Loucy (cell line): ENCODE measurements at regions not wholly inside any gene's neighbourhood (a gene's known extent, or its start where the extent isn't known, plus 50 kb on each side); places are given as distances from the start of the nearest gene placed in this dataset.
A peak's percentile ranks its signal among the peaks of the same experiment; 100 is the strongest.
"Not testable (repeated sequence)": the region's sequence is repeated elsewhere in the genome, so short reads cannot be mapped to it uniquely, and the experiment has no call there.

Source experiments
- H2AFZ ChIP-seq: fragments of 200-600 bp; sonication (generic); 2 replicates; pipeline ENCODE4 v1.6.0; 2016; ENCODE audit warnings: antibody characterized with exemption, mild to moderate bottlenecking, low read length, moderate library complexity
- H3F3A ChIP-seq: fragments of 200-600 bp; 2 replicates; pipeline ENCODE4 v1.6.0; 2016; ENCODE audit warnings: antibody characterized with exemption, low read depth, mild to moderate bottlenecking
- H3K27me3 ChIP-seq: fragments of 200-600 bp; sonication (generic); 2 replicates; pipeline ENCODE4 v1.6.1; 2014; ENCODE audit warnings: low read length, mild to moderate bottlenecking; ENCODE audit not compliant: insufficient read depth, poor library complexity, severe bottlenecking
- H3K36me3 ChIP-seq: fragments of 200-600 bp; sonication (generic); 2 replicates; pipeline ENCODE4 v1.6.1; 2016; ENCODE audit warnings: low read length; ENCODE audit not compliant: insufficient read depth
- H3K4me1 ChIP-seq: fragments of 200-600 bp; sonication (generic); 2 replicates; pipeline ENCODE4 v1.5.1; 2014; ENCODE audit warnings: low read length, mild to moderate bottlenecking; ENCODE audit not compliant: insufficient read depth, poor library complexity, severe bottlenecking
- H3K4me2 ChIP-seq: fragments of 200-600 bp; sonication (generic); 2 replicates; pipeline ENCODE4 v1.6.0; 2014; ENCODE audit warnings: antibody characterized with exemption, low read length, low read depth, mild to moderate bottlenecking; ENCODE audit not compliant: poor library complexity, severe bottlenecking
- H3K4me3 ChIP-seq: fragments of 200-600 bp; sonication (generic); 2 replicates; pipeline ENCODE4 v1.5.1; 2014; ENCODE audit warnings: low read length, mild to moderate bottlenecking, mixed read lengths; ENCODE audit not compliant: poor library complexity, severe bottlenecking
- H3K79me2 ChIP-seq: fragments of 200-600 bp; sonication (generic); 2 replicates; pipeline ENCODE4 v1.6.1; 2014; ENCODE audit warnings: low read length; ENCODE audit not compliant: insufficient read depth
- H3K9ac ChIP-seq: fragments of 200-600 bp; sonication (generic); 2 replicates; pipeline ENCODE4 v1.6.0; 2014; ENCODE audit warnings: mild to moderate bottlenecking, low read depth, low read length, moderate library complexity; ENCODE audit not compliant: poor library complexity, severe bottlenecking
- H3K9me2 ChIP-seq: fragments of 200-600 bp; sonication (generic); replicated peaks from 2 replicates; pipeline ENCODE4 v1.6.1; 2016; ENCODE audit warnings: low read depth, low read length, mixed read lengths
- H3K9me3 ChIP-seq: fragments of 200-600 bp; sonication (generic); 2 replicates; pipeline ENCODE4 v1.6.1; 2014; ENCODE audit warnings: mild to moderate bottlenecking, antibody characterized with exemption, low read length, low read depth; ENCODE audit not compliant: insufficient read depth
- H4K20me1 ChIP-seq: fragments of 200-600 bp; sonication (generic); 2 replicates; pipeline ENCODE4 v1.6.0; 2014; ENCODE audit warnings: antibody characterized with exemption, low read length, mild to moderate bottlenecking; ENCODE audit not compliant: insufficient read depth, poor library complexity, severe bottlenecking
- CTCF ChIP-seq: fragments of 200-600 bp; sonication (generic); conservative IDR thresholded peaks from 2 replicates; pipeline ENCODE4 v1.5.1; 2014; ENCODE audit warnings: mild to moderate bottlenecking, antibody characterized with exemption, low read length
- EZH2phosphoT487 ChIP-seq: fragments of 200-600 bp; IDR thresholded peaks from 2 replicates; pipeline ENCODE4 v1.6.1; 2018; ENCODE audit warnings: antibody characterized with exemption, mild to moderate bottlenecking, moderate library complexity, borderline replicate concordance

GRCh38 chr4:78662658-78663057 lies 111.1 kb downstream of the ANXA3 start:
- H3K9me3 ChIP-seq: no peaks in the 10 kb centered on the region
- no peak overlapping the region for H3K4me3 ChIP-seq
- H3K9me2 ChIP-seq: no peaks in the 10 kb centered on the region
- TF ChIP-seq EZH2phosphoT487 (no peak), CTCF (no peak)
- no peak overlapping the region for H2AFZ ChIP-seq
- H3K79me2 ChIP-seq: no peaks in the 10 kb centered on the region
- no peaks in the 10 kb centered on the region for H3K27me3 ChIP-seq
- peaks cover 62% of the 10 kb centered on the region for H3K4me1 ChIP-seq
- peaks cover 12% of the 10 kb centered on the region; the same call in 1 of the 2 replicates for H3F3A ChIP-seq
- no peak overlapping the region for H3K9ac ChIP-seq
- peak overlapping the region; percentile 20 for H3K4me2 ChIP-seq
- no peaks in the 10 kb centered on the region for H4K20me1 ChIP-seq
- H3K36me3 ChIP-seq: no peaks in the 10 kb centered on the region

- H2AFZ ChIP-seq, H3K9ac ChIP-seq, H3K4me2 ChIP-seq, H4K20me1 ChIP-seq, H3K27me3 ChIP-seq, H3K9me2 ChIP-seq, H3K4me3 ChIP-seq, H3K36me3 ChIP-seq, H3F3A ChIP-seq, H3K9me3 ChIP-seq, H3K79me2 ChIP-seq: not testable (repeated sequence)
- peaks cover 56% of the 10 kb centered on the region for H3K4me1 ChIP-seq
These were observed 111.9 kb upstream of the BMP2K start for GRCh38 chr4:78664296-78664695.

- Histone ChIP-seq H3K9me3 (no peaks in the 10 kb centered on the region), H3F3A (no peaks in the 10 kb centered on the region), H3K27me3 (no peaks in the 10 kb centered on the region), H3K4me2 (no peak overlapping the region), H3K36me3 (no peaks in the 10 kb centered on the region), H3K4me3 (no peak overlapping the region), H3K9ac (no peak overlapping the region), H3K4me1 (peaks cover 48% of the 10 kb centered on the region), H3K9me2 (no peaks in the 10 kb centered on the region), H2AFZ (no peak overlapping the region), H3K79me2 (no peaks in the 10 kb centered on the region), H4K20me1 (no peaks in the 10 kb centered on the region)
- TF ChIP-seq CTCF (no peak), EZH2phosphoT487 (no peak)
These were observed 110.9 kb upstream of the BMP2K start for GRCh38 chr4:78665216-78665770.

- H3K4me2 ChIP-seq: peak overlapping the region; percentile 23
- H4K20me1 ChIP-seq: no peaks in the 10 kb centered on the region
- H3K9ac ChIP-seq: no peak overlapping the region
- H3K4me3 ChIP-seq: no peak overlapping the region
- H3K36me3 ChIP-seq: no peaks in the 10 kb centered on the region
- peaks cover 47% of the 10 kb centered on the region for H3K4me1 ChIP-seq
- TF ChIP-seq CTCF: no peak
- no peak for TF ChIP-seq EZH2phosphoT487
- no peaks in the 10 kb centered on the region for H3K9me3 ChIP-seq
- no peaks in the 10 kb centered on the region for H3K27me3 ChIP-seq
- H3K9me2 ChIP-seq: no peaks in the 10 kb centered on the region
- no peaks in the 10 kb centered on the region for H3K79me2 ChIP-seq
- no peaks in the 10 kb centered on the region for H3F3A ChIP-seq
- H2AFZ ChIP-seq: no peak overlapping the region
These were observed 109.3 kb upstream of the BMP2K start for GRCh38 chr4:78666830-78667258.
